Activated T-cell treated with anti-CD3 and anti-CD28 coated beads, Interleukin-2, amount 50 U/mL, for 24 hours (primary cell): ENCODE measurements at regions not wholly inside any gene's neighbourhood (a gene's known extent, or its start where the extent isn't known, plus 50 kb on each side); places are given as distances from the start of the nearest gene placed in this dataset.

ENCODE experiments used
- DNase-seq: peaks from one replicate; pipeline ENCODE4 v3.0.0-alpha.2; 2020
- H3K27ac Mint-ChIP-seq: 2 replicates; pipeline ENCODE4 v1.8.0; 2020; ENCODE audit warnings: mild to moderate bottlenecking, mixed read lengths
- H3K27me3 Mint-ChIP-seq: 2 replicates; pipeline ENCODE4 v1.8.0; 2020; ENCODE audit warnings: mixed read lengths
- H3K36me3 Mint-ChIP-seq: 2 replicates; pipeline ENCODE4 v1.8.0; 2020; ENCODE audit warnings: low read depth, mixed read lengths
- H3K4me1 Mint-ChIP-seq: 2 replicates; pipeline ENCODE4 v1.8.0; 2020; ENCODE audit warnings: low read depth, mixed read lengths
- H3K4me3 Mint-ChIP-seq: 2 replicates; pipeline ENCODE4 v1.8.0; 2020; ENCODE audit warnings: mild to moderate bottlenecking, moderate library complexity, mixed read lengths
- H3K9me3 Mint-ChIP-seq: 2 replicates; pipeline ENCODE4 v1.8.0; 2020; ENCODE audit warnings: mixed read lengths

- no peak overlapping the region for H3K27ac Mint-ChIP-seq
- H3K4me3 Mint-ChIP-seq: no peak overlapping the region
- peaks cover 23% of the 10 kb centered on the region for H3K9me3 Mint-ChIP-seq
- H3K36me3 Mint-ChIP-seq: no peaks in the 10 kb centered on the region
- H3K4me1 Mint-ChIP-seq: no peaks in the 10 kb centered on the region
- no peak for DNase-seq
- no peaks in the 10 kb centered on the region for H3K27me3 Mint-ChIP-seq
Observed at GRCh38 chr16:62548095-62548494, 511.9 kb upstream of the CDH8 start.

DNA sequence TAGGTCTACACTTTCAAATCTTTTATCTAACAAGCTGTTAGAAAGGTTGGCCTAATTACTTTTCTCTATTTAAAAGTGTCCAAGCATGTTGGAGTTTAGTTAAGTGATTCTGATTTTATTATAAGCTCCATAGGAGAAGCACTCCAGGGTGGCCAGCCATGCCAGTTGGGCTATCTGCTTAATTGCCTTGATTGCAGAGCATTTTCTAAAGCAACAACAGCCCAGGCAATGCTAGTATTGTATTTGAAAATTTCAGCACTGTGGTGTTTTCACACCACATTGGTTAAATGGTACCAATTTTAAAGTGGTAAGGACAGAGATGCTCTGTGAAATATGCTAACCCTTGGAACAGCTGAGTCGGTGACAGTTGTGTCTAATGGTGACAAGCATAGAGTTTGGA lies 510.5 kb upstream of the CDH8 start:
- DNase-seq: no peak
- Mint-ChIP-seq H3K4me1 (no peaks in the 10 kb centered on the region), H3K36me3 (no peaks in the 10 kb centered on the region), H3K9me3 (peaks cover 20% of the 10 kb centered on the region), H3K27ac (no peak overlapping the region), H3K4me3 (no peak overlapping the region), H3K27me3 (no peaks in the 10 kb centered on the region)

- H3K36me3 Mint-ChIP-seq: no peaks in the 10 kb centered on the region
- H3K27me3 Mint-ChIP-seq: no peaks in the 10 kb centered on the region
Observed at GRCh38 chr16:62545039-62545438, 508.8 kb upstream of the CDH8 start.

GRCh38 chr16:62543516-62543915 lies 507.3 kb upstream of the CDH8 start:
- H3K4me3 Mint-ChIP-seq: no peak overlapping the region
- no peak overlapping the region for H3K27ac Mint-ChIP-seq
- H3K4me1 Mint-ChIP-seq: no peaks in the 10 kb centered on the region
- H3K36me3 Mint-ChIP-seq: no peaks in the 10 kb centered on the region
- no peak for DNase-seq
- H3K27me3 Mint-ChIP-seq: no peaks in the 10 kb centered on the region
- peaks cover 24% of the 10 kb centered on the region for H3K9me3 Mint-ChIP-seq

More at GRCh38 chr16:62545039-62545438, 508.8 kb upstream of the CDH8 start:
- no peak for DNase-seq
- Mint-ChIP-seq H3K27ac (no peak overlapping the region), H3K4me3 (no peak overlapping the region), H3K4me1 (no peaks in the 10 kb centered on the region), H3K9me3 (peaks cover 22% of the 10 kb centered on the region)

DNA sequence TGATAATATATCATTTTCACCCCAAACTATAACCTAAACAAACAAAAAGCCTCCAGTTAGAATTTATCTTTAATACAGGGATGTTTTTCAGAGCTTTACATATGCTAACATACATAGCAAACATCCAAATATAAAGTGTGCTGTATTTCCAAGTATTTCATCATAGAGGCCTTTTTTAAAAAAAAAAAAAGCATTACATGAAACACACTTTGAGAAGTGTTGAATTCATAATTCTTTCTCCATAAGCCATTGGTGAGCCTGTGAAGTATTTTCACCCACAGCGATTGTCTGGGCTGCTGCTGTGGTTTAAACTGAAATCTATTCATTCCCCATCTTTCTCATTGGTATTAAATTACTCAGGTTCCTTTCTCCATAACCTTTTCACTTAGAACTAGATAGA lies 503.4 kb upstream of the CDH8 start:
- Mint-ChIP-seq H3K27ac (no peak overlapping the region), H3K27me3 (no peaks in the 10 kb centered on the region), H3K9me3 (peaks cover 28% of the 10 kb centered on the region), H3K36me3 (no peaks in the 10 kb centered on the region), H3K4me1 (no peaks in the 10 kb centered on the region), H3K4me3 (no peak overlapping the region)
- DNase-seq: no peak

- Mint-ChIP-seq H3K4me3 (no peak overlapping the region), H3K27me3 (no peaks in the 10 kb centered on the region), H3K27ac (no peak overlapping the region), H3K9me3 (peaks cover 30% of the 10 kb centered on the region), H3K36me3 (no peaks in the 10 kb centered on the region), H3K4me1 (no peaks in the 10 kb centered on the region)
- no peak for DNase-seq
Observed at GRCh38 chr16:62530426-62530825, 494.2 kb upstream of the CDH8 start.

GRCh38 chr16:62516001-62516400 lies 479.8 kb upstream of the CDH8 start:
- no peak overlapping the region for H3K27ac Mint-ChIP-seq
- H3K4me1 Mint-ChIP-seq: no peaks in the 10 kb centered on the region
- no peaks in the 10 kb centered on the region for H3K36me3 Mint-ChIP-seq
- peaks cover 41% of the 10 kb centered on the region for H3K9me3 Mint-ChIP-seq
- DNase-seq: no peak
- H3K27me3 Mint-ChIP-seq: no peaks in the 10 kb centered on the region
- no peak overlapping the region for H3K4me3 Mint-ChIP-seq

DNA sequence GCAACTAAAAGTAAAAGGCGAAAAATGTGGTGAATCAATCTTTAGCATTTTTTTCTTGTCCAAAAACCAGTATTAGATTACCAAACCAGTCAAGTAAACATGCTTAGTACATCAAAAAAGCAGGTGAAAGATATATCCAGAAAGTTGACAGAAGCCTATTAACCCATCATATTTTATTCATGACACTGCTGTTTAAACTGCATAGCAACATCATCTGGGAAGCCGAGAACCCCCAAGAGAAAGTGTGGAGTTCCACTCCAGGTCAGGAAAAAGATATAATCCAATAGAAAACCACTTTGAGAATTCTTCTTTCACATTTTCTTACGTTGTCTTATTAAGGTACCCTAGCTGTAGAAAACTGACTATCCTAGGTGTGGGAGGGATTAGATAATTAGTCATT lies 466.8 kb upstream of the CDH8 start:
- Mint-ChIP-seq H3K36me3 (no peaks in the 10 kb centered on the region), H3K4me3 (no peak overlapping the region), H3K27me3 (no peaks in the 10 kb centered on the region), H3K27ac (no peak overlapping the region), H3K4me1 (no peaks in the 10 kb centered on the region), H3K9me3 (peaks cover 37% of the 10 kb centered on the region)
- DNase-seq: no peak

GRCh38 chr16:62478903-62479458 lies 442.7 kb upstream of the CDH8 start:
- Mint-ChIP-seq H3K36me3 (no peaks in the 10 kb centered on the region), H3K4me1 (no peaks in the 10 kb centered on the region), H3K4me3 (no peak overlapping the region), H3K27me3 (no peaks in the 10 kb centered on the region), H3K9me3 (peaks cover 33% of the 10 kb centered on the region), H3K27ac (no peak overlapping the region)
- no peak for DNase-seq

GRCh38 chr16:62477796-62478195 lies 441.6 kb upstream of the CDH8 start:
- Mint-ChIP-seq H3K27me3 (no peaks in the 10 kb centered on the region), H3K9me3 (peaks cover 39% of the 10 kb centered on the region), H3K4me1 (no peaks in the 10 kb centered on the region), H3K36me3 (no peaks in the 10 kb centered on the region), H3K4me3 (no peak overlapping the region), H3K27ac (no peak overlapping the region)
- DNase-seq: no peak

DNA sequence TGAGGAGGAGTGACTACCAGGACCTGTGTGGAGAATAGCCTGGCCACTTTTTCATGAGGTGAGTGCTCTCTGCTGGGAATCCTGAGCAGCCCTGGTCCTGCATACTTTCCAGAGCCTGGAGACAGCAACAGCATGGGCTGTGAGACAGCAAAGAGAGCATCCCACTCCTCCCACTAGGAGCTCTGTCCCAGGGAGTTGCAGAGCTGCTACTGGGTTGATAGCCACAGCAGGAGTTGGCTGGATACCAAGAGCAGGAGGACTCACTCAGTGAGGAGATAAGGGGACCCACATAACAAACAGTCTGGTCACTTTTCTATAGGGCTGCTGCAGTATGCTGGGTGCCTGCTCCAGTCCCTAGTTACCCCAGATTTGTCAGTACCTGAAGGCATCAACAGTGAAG lies 439.3 kb upstream of the CDH8 start:
- no peak overlapping the region for H3K4me3 Mint-ChIP-seq
- no peak for DNase-seq
- no peak overlapping the region for H3K27ac Mint-ChIP-seq
- peaks cover 50% of the 10 kb centered on the region for H3K9me3 Mint-ChIP-seq
- no peaks in the 10 kb centered on the region for H3K27me3 Mint-ChIP-seq
- no peaks in the 10 kb centered on the region for H3K36me3 Mint-ChIP-seq
- no peaks in the 10 kb centered on the region for H3K4me1 Mint-ChIP-seq

- H3K4me3 Mint-ChIP-seq: no peak overlapping the region
- H3K36me3 Mint-ChIP-seq: no peaks in the 10 kb centered on the region
- no peak for DNase-seq
- no peaks in the 10 kb centered on the region for H3K4me1 Mint-ChIP-seq
- H3K9me3 Mint-ChIP-seq: peaks cover 39% of the 10 kb centered on the region
- H3K27ac Mint-ChIP-seq: no peak overlapping the region
- H3K27me3 Mint-ChIP-seq: no peaks in the 10 kb centered on the region
Observed at GRCh38 chr16:62462971-62463370, 426.7 kb upstream of the CDH8 start.

DNA sequence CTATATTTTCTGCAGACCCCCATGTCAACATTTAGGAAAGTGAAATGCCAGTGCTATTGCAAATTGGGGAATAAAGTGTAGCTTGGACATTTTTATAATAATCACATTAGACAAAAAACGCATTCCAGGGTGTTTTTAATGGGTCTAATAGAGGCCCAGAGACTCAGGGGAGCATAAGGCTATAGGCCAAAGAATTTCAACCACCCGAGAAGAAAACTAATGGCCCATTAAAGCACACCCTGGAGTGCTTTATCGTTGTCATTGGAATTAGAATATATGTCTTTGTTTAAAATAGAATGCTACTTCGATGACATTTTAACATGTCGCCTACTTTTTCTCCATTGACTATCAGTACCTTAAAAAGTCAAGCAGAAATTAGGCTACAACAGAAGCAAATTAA lies 414.1 kb upstream of the CDH8 start:
- H3K36me3 Mint-ChIP-seq: no peaks in the 10 kb centered on the region
- H3K4me1 Mint-ChIP-seq: no peaks in the 10 kb centered on the region
- DNase-seq: no peak
- H3K27me3 Mint-ChIP-seq: no peaks in the 10 kb centered on the region
- H3K9me3 Mint-ChIP-seq: peaks cover 39% of the 10 kb centered on the region
- H3K27ac Mint-ChIP-seq: no peak overlapping the region
- no peak overlapping the region for H3K4me3 Mint-ChIP-seq

DNA sequence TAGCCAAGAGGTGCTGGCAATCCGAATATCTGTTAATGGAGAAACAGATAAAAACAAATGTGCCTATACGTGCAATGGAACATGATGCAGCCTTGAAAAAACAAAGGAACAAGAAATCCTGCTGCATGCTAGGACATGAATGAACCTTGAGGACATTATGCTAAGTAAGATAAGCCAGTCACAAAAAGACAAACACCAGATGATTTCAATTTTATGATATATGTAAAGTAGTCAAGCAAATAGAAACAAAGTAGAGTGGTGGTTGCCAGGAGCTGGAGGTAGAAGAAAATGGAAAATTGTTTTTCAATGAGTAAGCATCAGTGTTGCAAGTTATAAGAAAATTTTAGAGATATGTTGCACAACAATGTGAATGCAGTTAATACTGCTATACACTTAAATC lies 409.7 kb upstream of the CDH8 start:
- no peak overlapping the region for H3K27ac Mint-ChIP-seq
- DNase-seq: no peak
- H3K4me3 Mint-ChIP-seq: no peak overlapping the region
- H3K9me3 Mint-ChIP-seq: peaks cover 35% of the 10 kb centered on the region
- H3K36me3 Mint-ChIP-seq: no peaks in the 10 kb centered on the region
- H3K27me3 Mint-ChIP-seq: no peaks in the 10 kb centered on the region
- no peaks in the 10 kb centered on the region for H3K4me1 Mint-ChIP-seq

GRCh38 chr16:62424206-62424605 lies 388.0 kb upstream of the CDH8 start:
- peaks cover 26% of the 10 kb centered on the region for H3K9me3 Mint-ChIP-seq
- H3K4me3 Mint-ChIP-seq: no peak overlapping the region
- H3K36me3 Mint-ChIP-seq: no peaks in the 10 kb centered on the region
- no peaks in the 10 kb centered on the region for H3K27me3 Mint-ChIP-seq
- H3K27ac Mint-ChIP-seq: no peak overlapping the region
- DNase-seq: no peak
- no peaks in the 10 kb centered on the region for H3K4me1 Mint-ChIP-seq

GRCh38 chr16:62408760-62409159 lies 372.5 kb upstream of the CDH8 start:
- Mint-ChIP-seq H3K27me3 (no peaks in the 10 kb centered on the region), H3K9me3 (peaks cover 21% of the 10 kb centered on the region), H3K4me1 (no peaks in the 10 kb centered on the region), H3K27ac (no peak overlapping the region), H3K4me3 (no peak overlapping the region), H3K36me3 (no peaks in the 10 kb centered on the region)
- no peak for DNase-seq
